K562 (cell line): ENCODE measurements at regions not wholly inside any gene's neighbourhood (a gene's known extent, or its start where the extent isn't known, plus 50 kb on each side); places are given as distances from the start of the nearest gene placed in this dataset.

Experiments
- C11orf30 ChIP-seq: fragments of 450-650 bp; IDR thresholded peaks from 2 replicates; pipeline ENCODE4 v1.6.1; 2016; ENCODE audit warnings: low read depth, mild to moderate bottlenecking
- EGR1 ChIP-seq: fragments of 450-650 bp; conservative IDR thresholded peaks from 2 replicates; pipeline ENCODE4 v1.6.1; 2017; ENCODE audit warnings: mild to moderate bottlenecking
- GABPA ChIP-seq: fragments of 200-800 bp; sonication (Bioruptor generic); conservative IDR thresholded peaks from 2 replicates; pipeline ENCODE4 v1.6.1; 2016; ENCODE audit warnings: low read depth, missing genetic modification characterization, missing compliant biosample characterization
- KLF1 ChIP-seq: fragments of 450-650 bp; IDR thresholded peaks from 2 replicates; pipeline ENCODE4 v1.6.1; 2016; ENCODE audit warnings: missing genetic modification characterization, missing compliant biosample characterization
- SRSF3 ChIP-seq: fragments of 200-400 bp; formaldehyde crosslinking; IDR thresholded peaks from 2 replicates; pipeline ENCODE4 v1.6.1; 2016; ENCODE audit warnings: mild to moderate bottlenecking, low read length, moderate library complexity; ENCODE audit not compliant: insufficient read depth
- ZNF639 ChIP-seq, 2 experiments: fragments of 200-800 bp in 1 of 2; sonication (Bioruptor generic) in 1 of 2; sonication (generic) in 1 of 2; formaldehyde crosslinking in 1 of 2; IDR thresholded peaks in 1 of 2; conservative IDR thresholded peaks in 1 of 2; 2 replicates each; pipeline versions ENCODE4 v1.5.0 to v1.6.1; 2016 to 2020; ENCODE audit warnings: missing compliant biosample characterization in 1 of 2, missing genetic modification characterization in 1 of 2, missing genetic modification reagents in 1 of 2

- TF ChIP-seq SRSF3 (no peak), GABPA (tag) (no peak), KLF1 (no peak), ZNF639 (CRISPR knock-in tag; conservative IDR thresholded peaks at IDR 0.05 in 1 of 2, IDR thresholded peaks at IDR 0.05 in 1 of 2) (no peak), EGR1 (no peak), C11orf30 (no peak)
Measured at GRCh38 chr12:13566292-13566691, 369.8 kb downstream of the EMP1 start.
